ENCODE measurements at regions not wholly inside any gene's neighbourhood (a gene's known extent, or its start where the extent isn't known, plus 50 kb on each side); places are given as distances from the start of the nearest gene placed in this dataset.
A peak's percentile ranks its signal among the peaks of the same experiment; 100 is the strongest.

GRCh38 chr17:65444049-65444448 is 117.4 kb downstream of the AXIN2 start:
- no peak for DNase-seq (ENCODE audit: low read depth)

GRCh38 chr17:65442691-65443090 is 118.8 kb downstream of the AXIN2 start:
- DNase-seq (ENCODE audit: low read depth), result no peak

GRCh38 chr17:65442250-65442649 is 119.2 kb downstream of the AXIN2 start:
- no peak for DNase-seq (ENCODE audit: low read depth)

GRCh38 chr17:65441053-65441605 is 120.3 kb downstream of the AXIN2 start:
- DNase-seq (ENCODE audit: low read depth), result no peak

- peak; percentile 23 for DNase-seq (ENCODE audit: low read depth)
These were observed 122.6 kb downstream of the AXIN2 start for GRCh38 chr17:65438708-65439294.

- no peak for DNase-seq (ENCODE audit: low read depth)
These were observed 123.3 kb downstream of the AXIN2 start for GRCh38 chr17:65438173-65438572.

- no peak for DNase-seq (ENCODE audit: low read depth)
These were observed 124.6 kb downstream of the AXIN2 start for GRCh38 chr17:65436871-65437270.

- DNase-seq (ENCODE audit: low read depth), result no peak
These were observed 126.6 kb downstream of the AXIN2 start for GRCh38 chr17:65434878-65435277.

GRCh38 chr17:65434251-65434650 is 127.2 kb downstream of the AXIN2 start:
- peak; percentile 13 for DNase-seq (ENCODE audit: low read depth)

GRCh38 chr17:65433592-65433991 is 127.9 kb downstream of the AXIN2 start:
- DNase-seq (ENCODE audit: low read depth), result no peak

- no peak for DNase-seq (ENCODE audit: low read depth)
These were observed 128.3 kb downstream of the AXIN2 start for GRCh38 chr17:65433157-65433556.

- DNase-seq (ENCODE audit: low read depth), result no peak
These were observed 130.3 kb downstream of the AXIN2 start for GRCh38 chr17:65431116-65431515.

GRCh38 chr17:65430209-65430833 is 131.1 kb downstream of the AXIN2 start:
- no peak for DNase-seq (ENCODE audit: low read depth)

- no peak for DNase-seq (ENCODE audit: low read depth)
These were observed 137.9 kb downstream of the AXIN2 start for GRCh38 chr17:65423346-65424140.

- DNase-seq (ENCODE audit: low read depth), result no peak
These were observed 142.8 kb downstream of the AXIN2 start for GRCh38 chr17:65418622-65419021.

- DNase-seq (ENCODE audit: low read depth), result no peak
These were observed 143.8 kb downstream of the AXIN2 start for GRCh38 chr17:65417406-65418221.

GRCh38 chr17:65415991-65416390 is 145.5 kb downstream of the AXIN2 start:
- no peak for DNase-seq (ENCODE audit: low read depth)

- no peak for DNase-seq (ENCODE audit: low read depth)
These were observed 148.1 kb downstream of the AXIN2 start for GRCh38 chr17:65413390-65413789.

- no peak for DNase-seq (ENCODE audit: low read depth)
These were observed 152.1 kb downstream of the AXIN2 start for GRCh38 chr17:65409381-65409780.

- DNase-seq (ENCODE audit: low read depth), result no peak
These were observed 153.4 kb downstream of the AXIN2 start for GRCh38 chr17:65408050-65408449.

- no peak for DNase-seq (ENCODE audit: low read depth)
These were observed 154.4 kb downstream of the AXIN2 start for GRCh38 chr17:65407017-65407416.

- no peak for DNase-seq (ENCODE audit: low read depth)
These were observed 154.9 kb downstream of the AXIN2 start for GRCh38 chr17:65406552-65406951.
